Smooth muscle cell (in vitro differentiated cells): ENCODE measurements at regions not wholly inside any gene's neighbourhood (a gene's known extent, or its start where the extent isn't known, plus 50 kb on each side); places are given as distances from the start of the nearest gene placed in this dataset.

Source experiments
- DNase-seq: peaks from one replicate; lab custom pipeline; 2025; ENCODE audit not compliant: unreplicated experiment; lab: John Stamatoyannopoulos, UW
- H2AFZ ChIP-seq: fragments of 200-600 bp; sonication (generic); 2 replicates; pipeline ENCODE4 v1.6.0; 2016; ENCODE audit warnings: antibody characterized with exemption, low read depth, mild to moderate bottlenecking
- H3F3A ChIP-seq: fragments of 200-600 bp; sonication (generic); 2 replicates; pipeline ENCODE4 v1.6.0; 2017; ENCODE audit warnings: antibody characterized with exemption, low read depth
- H3K27ac ChIP-seq: fragments of 200-600 bp; sonication (generic); 2 replicates; pipeline ENCODE4 v1.5.1; 2016; ENCODE audit warnings: low read depth, mild to moderate bottlenecking
- H3K27me3 ChIP-seq: fragments of 200-600 bp; sonication (generic); 2 replicates; pipeline ENCODE4 v1.6.1; 2016; ENCODE audit warnings: low read depth, mild to moderate bottlenecking
- H3K36me3 ChIP-seq: fragments of 200-600 bp; sonication (generic); 2 replicates; pipeline ENCODE4 v1.5.1; 2016; ENCODE audit warnings: low read depth
- H3K4me1 ChIP-seq: fragments of 200-600 bp; sonication (generic); 2 replicates; pipeline ENCODE4 v1.5.1; 2016; ENCODE audit warnings: low read depth
- H3K4me2 ChIP-seq: fragments of 200-600 bp; sonication (generic); 2 replicates; pipeline ENCODE4 v1.6.0; 2016; ENCODE audit warnings: mild to moderate bottlenecking
- H3K4me3 ChIP-seq: fragments of 200-600 bp; sonication (generic); 2 replicates; pipeline ENCODE4 v1.5.1; 2016; ENCODE audit warnings: mild to moderate bottlenecking
- H3K79me2 ChIP-seq: fragments of 200-600 bp; sonication (generic); 2 replicates; pipeline ENCODE4 v1.6.0; 2016; ENCODE audit warnings: low read depth, mild to moderate bottlenecking
- H3K9ac ChIP-seq: fragments of 200-600 bp; sonication (generic); 2 replicates; pipeline ENCODE4 v1.6.0; 2016; ENCODE audit warnings: low read depth
- H3K9me3 ChIP-seq: fragments of 200-600 bp; sonication (generic); replicated peaks from 2 replicates; pipeline ENCODE4 v1.5.1; 2016; ENCODE audit warnings: low read depth
- H4K20me1 ChIP-seq: fragments of 200-600 bp; sonication (generic); 2 replicates; pipeline ENCODE4 v1.6.0; 2016; ENCODE audit warnings: low read depth
- CTCF ChIP-seq: fragments of 200-600 bp; sonication (generic); IDR thresholded peaks from 2 replicates; pipeline ENCODE4 v1.5.1; 2017; ENCODE audit warnings: borderline replicate concordance, mild to moderate bottlenecking, antibody characterized with exemption; ENCODE audit not compliant: insufficient read depth, poor library complexity, severe bottlenecking
- WGBS: methylation state at CpG from one replicate; pipeline ENCODE4 v1.1.7; 2016; ENCODE audit warnings: low lambda C conversion rate; 5-methylcytosine and 5-hydroxymethylcytosine counted together

GRCh38 chr6:67898875-67899274 lies 736.2 kb upstream of the ADGRB3 start:
- no peak for DNase-seq
- Histone ChIP-seq H3K4me2 (no peak overlapping the region), H3K9me3 (no peaks in the 10 kb centered on the region), H3K27me3 (no peaks in the 10 kb centered on the region), H4K20me1 (no peaks in the 10 kb centered on the region), H3K9ac (no peak overlapping the region), H3F3A (no peaks in the 10 kb centered on the region), H3K4me1 (no peaks in the 10 kb centered on the region), H3K79me2 (no peaks in the 10 kb centered on the region), H3K27ac (no peak overlapping the region), H3K36me3 (no peaks in the 10 kb centered on the region), H3K4me3 (no peak overlapping the region), H2AFZ (no peak overlapping the region)
- WGBS, result 86% methylated on average over 1 of the region's 1 CpG
- TF ChIP-seq CTCF, result no peak

- no peaks in the 10 kb centered on the region for H4K20me1 ChIP-seq
- DNase-seq, result no peak
Measured at GRCh38 chr6:67897998-67898607, 737.0 kb upstream of the ADGRB3 start.

GRCh38 chr6:67896476-67896875 lies 738.6 kb upstream of the ADGRB3 start:
- Histone ChIP-seq H3K36me3 (no peaks in the 10 kb centered on the region), H3K9me3 (no peaks in the 10 kb centered on the region), H3F3A (no peaks in the 10 kb centered on the region), H3K4me2 (no peak overlapping the region), H3K27me3 (no peaks in the 10 kb centered on the region), H3K4me1 (no peaks in the 10 kb centered on the region), H3K27ac (no peak overlapping the region), H3K79me2 (no peaks in the 10 kb centered on the region), H4K20me1 (no peaks in the 10 kb centered on the region), H2AFZ (no peak overlapping the region), H3K9ac (no peak overlapping the region), H3K4me3 (no peak overlapping the region)
- no peak for TF ChIP-seq CTCF
- WGBS, result 81% methylated on average over 1 of the region's 1 CpG
- DNase-seq, result no peak

More at GRCh38 chr6:67897998-67898607, 737.0 kb upstream of the ADGRB3 start:
- no peak overlapping the region for H3K27ac ChIP-seq
- H3K4me3 ChIP-seq, result no peak overlapping the region
- no peaks in the 10 kb centered on the region for H3K4me1 ChIP-seq
- no peaks in the 10 kb centered on the region for H3K79me2 ChIP-seq
- H3K9ac ChIP-seq, result no peak overlapping the region
- no peak overlapping the region for H3K4me2 ChIP-seq
- H3K36me3 ChIP-seq, result no peaks in the 10 kb centered on the region
- no peaks in the 10 kb centered on the region for H3F3A ChIP-seq
- H3K27me3 ChIP-seq, result no peaks in the 10 kb centered on the region
- H2AFZ ChIP-seq, result no peak overlapping the region
- WGBS, result 89% methylated on average over 7 of the region's 7 CpGs
- H3K9me3 ChIP-seq, result no peaks in the 10 kb centered on the region
- no peak for TF ChIP-seq CTCF

- H3K36me3 ChIP-seq, result no peaks in the 10 kb centered on the region
- H3K4me3 ChIP-seq, result no peak overlapping the region
- no peak overlapping the region for H2AFZ ChIP-seq
- WGBS, result 37% methylated on average over 2 of the region's 2 CpGs
- no peaks in the 10 kb centered on the region for H3F3A ChIP-seq
- no peak for TF ChIP-seq CTCF
- H3K9me3 ChIP-seq, result no peaks in the 10 kb centered on the region
- no peak for DNase-seq
- H3K27ac ChIP-seq, result no peak overlapping the region
- no peaks in the 10 kb centered on the region for H3K27me3 ChIP-seq
- H3K79me2 ChIP-seq, result no peaks in the 10 kb centered on the region
- H3K4me1 ChIP-seq, result no peaks in the 10 kb centered on the region
- no peak overlapping the region for H3K9ac ChIP-seq
- no peak overlapping the region for H3K4me2 ChIP-seq
- no peaks in the 10 kb centered on the region for H4K20me1 ChIP-seq
Measured at GRCh38 chr6:67889682-67889995, 745.4 kb upstream of the ADGRB3 start.
